ENCODE measurements at regions not wholly inside any gene's neighbourhood (a gene's known extent, or its start where the extent isn't known, plus 50 kb on each side); places are given as distances from the start of the nearest gene placed in this dataset.

GRCh38 chr6:170101281-170102035, 189.4 kb downstream of the DLL1 start:
- Histone ChIP-seq H3K4me1 (ENCODE audit: control insufficient read depth, extremely low read depth, insufficient read depth, low read length) (no peaks in the 10 kb centered on the region), H3K79me2 (ENCODE audit: control insufficient read depth, insufficient read depth, low read length) (no peaks in the 10 kb centered on the region), H3K9me1 (replicated peaks; ENCODE audit: control insufficient read depth, extremely low read depth, insufficient read depth, low read length) (no peaks in the 10 kb centered on the region), H4K20me1 (replicated peaks; ENCODE audit: control insufficient read depth, extremely low read depth, insufficient read depth, low read length) (no peaks in the 10 kb centered on the region), H3K27me3 (ENCODE audit: control insufficient read depth in 2 of 2, insufficient read depth in 2 of 2, low read length in 2 of 2) (no peaks in the 10 kb centered on the region), H3K9ac (replicated peaks; ENCODE audit: extremely low read depth, insufficient read depth, low read length) (no peak overlapping the region), H3K9me3 (replicated peaks; ENCODE audit: control insufficient read depth, insufficient read depth, low read length) (no peaks in the 10 kb centered on the region), H3K4me3 (replicated peaks in 1 of 3; ENCODE audit: insufficient read depth in 1 of 3, low read depth in 1 of 3, low read length in 3 of 3) (no peak overlapping the region), H3K36me3 (ENCODE audit: control insufficient read depth in 2 of 2, extremely low read depth in 1 of 2, insufficient read depth in 2 of 2, low read length in 2 of 2) (no peaks in the 10 kb centered on the region), H3K4me2 (ENCODE audit: insufficient read depth, low read length) (no peak overlapping the region), H3K27ac (ENCODE audit: insufficient read depth, low read depth, low read length) (no peak overlapping the region), H2AFZ (ENCODE audit: low read depth, low read length) (no peak overlapping the region)
- FAIRE-seq (no peak), DNase-seq (ENCODE audit: low read depth, low spot score) (no peak)
- POLR2A ChIA-PET: no interaction called here
- BruUV-seq (replicated peaks): no TSS peak
- dilution Hi-C loops (cut with MboI; ENCODE audit: extremely low pct_ligation_motif_present, low sequenced_read_pairs): no loop called here
- TF ChIP-seq FOS (IDR thresholded peaks at IDR 0.05; ENCODE audit: borderline replicate concordance, insufficient read depth, low read length) (no peak), POLR2A (IDR thresholded peaks at IDR 0.05; ENCODE audit: low read depth, low read length) (no peak), CTCF (IDR thresholded peaks at IDR 0.05; ENCODE audit: extremely low read depth in 1 of 2, insufficient read depth in 1 of 2, low read depth in 1 of 2, low read length in 2 of 2) (no peak), POLR2AphosphoS5 (IDR thresholded peaks at IDR 0.05; ENCODE audit: insufficient read depth, low read depth, low read length) (no peak), EZH2 (IDR thresholded peaks at IDR 0.05; ENCODE audit: borderline replicate concordance, low read depth, low read length, severe bottlenecking) (no peak), GATA2 (IDR thresholded peaks at IDR 0.05; ENCODE audit: insufficient read depth, insufficient read length, low read depth, low read length) (no peak), MAX (IDR thresholded peaks at IDR 0.05; ENCODE audit: insufficient read depth, insufficient read length) (no peak)
- CTCF ChIA-PET: no interaction called here
- intact Hi-C loops (cut with micrococcal nuclease): loop anchor here (10.0 kb wide), 1 partner anchor 267 kb away; no protein-coding TSS in a partner anchor
